ENCODE measurements at regions not wholly inside any gene's neighbourhood (a gene's known extent, or its start where the extent isn't known, plus 50 kb on each side); places are given as distances from the start of the nearest gene placed in this dataset.
"Not testable (repeated sequence)": the region's sequence is repeated elsewhere in the genome, so short reads cannot be mapped to it uniquely, and the experiment has no call there.

GRCh38 chrX:17944833-17945497 lies 83.9 kb upstream of the RAI2 start:
- TF ChIP-seq, protein P1, sequence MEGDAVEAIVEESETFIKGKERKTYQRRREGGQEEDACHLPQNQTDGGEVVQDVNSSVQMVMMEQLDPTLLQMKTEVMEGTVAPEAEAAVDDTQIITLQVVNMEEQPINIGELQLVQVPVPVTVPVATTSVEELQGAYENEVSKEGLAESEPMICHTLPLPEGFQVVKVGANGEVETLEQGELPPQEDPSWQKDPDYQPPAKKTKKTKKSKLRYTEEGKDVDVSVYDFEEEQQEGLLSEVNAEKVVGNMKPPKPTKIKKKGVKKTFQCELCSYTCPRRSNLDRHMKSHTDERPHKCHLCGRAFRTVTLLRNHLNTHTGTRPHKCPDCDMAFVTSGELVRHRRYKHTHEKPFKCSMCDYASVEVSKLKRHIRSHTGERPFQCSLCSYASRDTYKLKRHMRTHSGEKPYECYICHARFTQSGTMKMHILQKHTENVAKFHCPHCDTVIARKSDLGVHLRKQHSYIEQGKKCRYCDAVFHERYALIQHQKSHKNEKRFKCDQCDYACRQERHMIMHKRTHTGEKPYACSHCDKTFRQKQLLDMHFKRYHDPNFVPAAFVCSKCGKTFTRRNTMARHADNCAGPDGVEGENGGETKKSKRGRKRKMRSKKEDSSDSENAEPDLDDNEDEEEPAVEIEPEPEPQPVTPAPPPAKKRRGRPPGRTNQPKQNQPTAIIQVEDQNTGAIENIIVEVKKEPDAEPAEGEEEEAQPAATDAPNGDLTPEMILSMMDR (IDR thresholded peaks at IDR 0.05; ENCODE audit: extremely low read depth, insufficient read depth, missing control alignments): peak; percentile 50
- DNase-seq (ENCODE audit: low spot score): peak; percentile 14
- in situ Hi-C loops (cut with MboI; ENCODE audit: low pct_unique_long_range_greater_than_20kb, low sequenced_read_pairs, unreplicated experiment): no loop called here

DNA sequence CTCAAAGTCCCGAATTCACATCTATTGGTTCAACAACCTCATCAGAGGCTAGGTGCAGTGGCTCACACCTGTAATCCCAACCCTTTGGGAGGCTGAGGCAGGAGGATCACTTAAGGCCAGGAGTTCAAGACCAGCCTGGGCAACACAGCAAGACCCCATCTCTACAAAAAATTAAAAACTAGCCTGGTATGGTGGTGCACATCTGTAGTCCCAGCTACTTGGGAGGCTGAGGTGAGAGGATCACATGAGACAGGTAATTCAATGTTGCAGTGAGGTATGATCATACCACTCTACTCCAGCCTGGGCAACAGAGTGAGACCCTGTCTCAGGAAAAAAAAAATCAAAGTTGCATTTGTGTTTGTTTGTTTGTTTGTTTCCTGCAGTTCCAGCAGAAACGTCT lies 80.1 kb upstream of the RAI2 start:
- DNase-seq (ENCODE audit: low spot score); in situ Hi-C loops (cut with MboI; ENCODE audit: low pct_unique_long_range_greater_than_20kb, low sequenced_read_pairs, unreplicated experiment): not testable (repeated sequence)

GRCh38 chrX:17939724-17940123 lies 78.6 kb upstream of the RAI2 start:
- TF ChIP-seq, protein P1 (IDR thresholded peaks at IDR 0.05; ENCODE audit: extremely low read depth, insufficient read depth, missing control alignments): no peak
- no peak for DNase-seq (ENCODE audit: low spot score)
- in situ Hi-C loops (cut with MboI; ENCODE audit: low pct_unique_long_range_greater_than_20kb, low sequenced_read_pairs, unreplicated experiment): no loop called here

DNA sequence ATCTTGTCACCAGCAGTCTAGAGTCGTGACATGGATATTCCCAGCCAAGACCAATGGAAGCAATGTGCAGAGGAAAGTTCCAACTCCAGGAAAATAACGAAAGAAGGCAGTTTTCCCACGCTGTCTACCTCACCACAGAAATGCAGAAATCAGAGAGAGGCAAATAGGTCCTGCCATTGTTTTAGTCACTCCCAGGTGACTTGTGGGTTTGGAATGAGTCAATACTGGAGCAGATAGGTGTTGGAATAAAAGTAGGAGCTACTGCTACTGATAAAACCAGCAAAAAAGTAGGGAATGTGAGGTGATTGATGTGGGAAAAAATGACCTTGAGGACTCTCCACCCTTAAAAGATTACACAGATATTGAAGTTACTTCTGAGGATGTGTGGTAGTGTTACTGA lies 72.8 kb upstream of the RAI2 start:
- no peak for DNase-seq (ENCODE audit: low spot score)
- in situ Hi-C loops (cut with MboI; ENCODE audit: low pct_unique_long_range_greater_than_20kb, low sequenced_read_pairs, unreplicated experiment): no loop called here
- TF ChIP-seq, protein P1 (IDR thresholded peaks at IDR 0.05; ENCODE audit: extremely low read depth, insufficient read depth, missing control alignments): no peak

GRCh38 chrX:17932781-17933180 lies 71.7 kb upstream of the RAI2 start:
- no peak for DNase-seq (ENCODE audit: low spot score)
- in situ Hi-C loops (cut with MboI; ENCODE audit: low pct_unique_long_range_greater_than_20kb, low sequenced_read_pairs, unreplicated experiment): no loop called here
- TF ChIP-seq, protein P1 (IDR thresholded peaks at IDR 0.05; ENCODE audit: extremely low read depth, insufficient read depth, missing control alignments): no peak

GRCh38 chrX:17931855-17932254 lies 70.8 kb upstream of the RAI2 start:
- in situ Hi-C loops (cut with MboI; ENCODE audit: low pct_unique_long_range_greater_than_20kb, low sequenced_read_pairs, unreplicated experiment): no loop called here
- TF ChIP-seq, protein P1 (IDR thresholded peaks at IDR 0.05; ENCODE audit: extremely low read depth, insufficient read depth, missing control alignments): no peak
- no peak for DNase-seq (ENCODE audit: low spot score)

- DNase-seq (ENCODE audit: low spot score): no peak
- TF ChIP-seq, protein P1 (IDR thresholded peaks at IDR 0.05; ENCODE audit: extremely low read depth, insufficient read depth, missing control alignments): no peak
- in situ Hi-C loops (cut with MboI; ENCODE audit: low pct_unique_long_range_greater_than_20kb, low sequenced_read_pairs, unreplicated experiment): no loop called here
Observed at GRCh38 chrX:17930850-17931249, 69.8 kb upstream of the RAI2 start.

Measured in GM13977 (cell line).